Lung (tissue), 11 donors: ENCODE measurements at regions not wholly inside any gene's neighbourhood (a gene's known extent, or its start where the extent isn't known, plus 50 kb on each side); places are given as distances from the start of the nearest gene placed in this dataset.

Source experiments
- ATAC-seq: fragments of 200-7000 bp; cut with Tn5 transposase; one replicate; pipeline ENCODE4 v1.9.1; 2020; ENCODE audit warnings: moderate number of reproducible peaks; ENCODE audit not compliant: insufficient read depth, low FRiP score
- DNase-seq, 3 donors: peaks; one replicate each; pipeline ENCODE4 v3.0.0-alpha.2; 2013 to 2017
- H3K27ac ChIP-seq, 2 donors: one replicate each; pipeline ENCODE4 v1.5.1; 2013; ENCODE audit warnings: mild to moderate bottlenecking in 2 of 2, moderate library complexity in 2 of 2, control low read depth in 1 of 2, inconsistent platforms in 1 of 2, low read depth in 1 of 2, low read length in 1 of 2
- H3K27me3 ChIP-seq, 3 donors: one replicate each; pipeline ENCODE4 v1.5.1; 2013; ENCODE audit warnings: low read length in 2 of 3; ENCODE audit not compliant: control insufficient read depth in 3 of 3, insufficient read depth in 3 of 3
- H3K36me3 ChIP-seq, 4 donors: one replicate each; pipeline ENCODE4 v1.5.1; 2013; ENCODE audit warnings: low read length in 4 of 4, mild to moderate bottlenecking in 1 of 4, moderate library complexity in 1 of 4; ENCODE audit not compliant: control insufficient read depth in 4 of 4, insufficient read depth in 4 of 4
- H3K4me1 ChIP-seq, 5 donors: one replicate each; pipeline ENCODE4 v1.5.1; 2013; ENCODE audit warnings: low read length in 5 of 5, mild to moderate bottlenecking in 2 of 5, moderate library complexity in 1 of 5; ENCODE audit not compliant: control insufficient read depth in 5 of 5, insufficient read depth in 5 of 5
- H3K4me3 ChIP-seq: one replicate; pipeline ENCODE4 v1.5.1; 2013; ENCODE audit warnings: mild to moderate bottlenecking, control low read depth, moderate library complexity
- H3K9ac ChIP-seq, 2 donors: one replicate each; pipeline ENCODE4 v1.5.1; 2013; ENCODE audit warnings: low read length in 2 of 2, control low read depth in 1 of 2; ENCODE audit not compliant: insufficient read depth in 1 of 2
- H3K9me3 ChIP-seq, 4 donors: one replicate each; pipeline ENCODE4 v1.5.1; 2013; ENCODE audit warnings: low read length in 3 of 4, mild to moderate bottlenecking in 1 of 4, moderate library complexity in 1 of 4; ENCODE audit not compliant: control insufficient read depth in 4 of 4, insufficient read depth in 3 of 4
- CTCF ChIP-seq: IDR thresholded peaks from 2 replicates; pipeline ENCODE4 v1.5.1; 2012; ENCODE audit warnings: mild to moderate bottlenecking; ENCODE audit errors: control extremely low read depth, extremely low read depth
- WGBS, 2 donors: extraction: QIAGEN DNeasy Blood & Tissue Kit; methylation state at CpG; one replicate each; pipeline ENCODE4 v1.1.7; 2013; 5-methylcytosine and 5-hydroxymethylcytosine counted together
- donor health status: control.
- donor health status: control.
- donor health status: Bipolar disorder and iron deficiency.
- donor health status: healthy.
- donor health status: DM: yes; HTN: yes; CAD: no.

GRCh38 chr1:106962591-106962990 is 93.9 kb upstream of the PRMT6 start:
- Histone ChIP-seq H3K27me3 (no peaks in the 10 kb centered on the region), H3K27ac (no peak overlapping the region), H3K4me3 (no peak overlapping the region), H3K9me3 (no peaks in the 10 kb centered on the region), H3K36me3 (no peaks in the 10 kb centered on the region), H3K4me1 (peaks cover 0 to 5% (median 0%) of the 10 kb centered on the region in 5 donors), H3K9ac (no peak overlapping the region)
- 79 to 81% methylated on average over 3 of the region's 3 CpGs for WGBS, 2 donors
- no peak for TF ChIP-seq CTCF
- DNase-seq: peak in 2 of 3 donors; percentile 20 to 47
- ATAC-seq: no peak

- peaks cover 0 to 5% (median 0%) of the 10 kb centered on the region in 5 donors for H3K4me1 ChIP-seq
- no peaks in the 10 kb centered on the region for H3K36me3 ChIP-seq
- ATAC-seq (no peak), DNase-seq (peak; percentile 33 to 76 (median 39))
- H3K27ac ChIP-seq: no peak overlapping the region
- no peak overlapping the region for H3K4me3 ChIP-seq
- WGBS, 2 donors: 74 to 85% methylated on average over 4 of the region's 4 CpGs
- no peak for TF ChIP-seq CTCF
- no peak overlapping the region for H3K9ac ChIP-seq
- H3K9me3 ChIP-seq: no peaks in the 10 kb centered on the region
- no peaks in the 10 kb centered on the region for H3K27me3 ChIP-seq
Observed at GRCh38 chr1:106964495-106964894, 92.0 kb upstream of the PRMT6 start.

- ATAC-seq (no peak), DNase-seq (no peak)
- Histone ChIP-seq H3K4me3 (no peak overlapping the region), H3K36me3 (no peaks in the 10 kb centered on the region), H3K27me3 (no peaks in the 10 kb centered on the region), H3K9me3 (no peaks in the 10 kb centered on the region), H3K4me1 (peaks cover 0 to 4% (median 0%) of the 10 kb centered on the region in 5 donors), H3K27ac (no peak overlapping the region), H3K9ac (no peak overlapping the region)
- no peak for TF ChIP-seq CTCF
- WGBS, 2 donors: 58 to 78% methylated on average over 2 of the region's 2 CpGs
Observed at GRCh38 chr1:106968644-106969043, 87.8 kb upstream of the PRMT6 start.

- no peak for TF ChIP-seq CTCF
- no peak for DNase-seq
- Histone ChIP-seq H3K36me3 (no peaks in the 10 kb centered on the region), H3K27ac (no peak overlapping the region), H3K9me3 (no peaks in the 10 kb centered on the region), H3K9ac (no peak overlapping the region), H3K27me3 (no peaks in the 10 kb centered on the region), H3K4me1 (peaks cover 0 to 4% (median 0%) of the 10 kb centered on the region in 5 donors), H3K4me3 (no peak overlapping the region)
- no peak for ATAC-seq
Observed at GRCh38 chr1:106969731-106970130, 86.7 kb upstream of the PRMT6 start.
